GM12874 (cell line): ENCODE measurements at regions not wholly inside any gene's neighbourhood (a gene's known extent, or its start where the extent isn't known, plus 50 kb on each side); places are given as distances from the start of the nearest gene placed in this dataset.

ENCODE experiments used
- TF ChIP-seq, protein P1 (sequence below): IDR thresholded peaks from 2 replicates; pipeline ENCODE4 v1.5.1; 2011; ENCODE audit warnings: low read depth, mild to moderate bottlenecking, control low read depth, low read length, moderate library complexity; ENCODE audit not compliant: insufficient read depth

GRCh38 chr3:67087788-67088187 is 89.7 kb downstream of the KBTBD8 start:
- TF ChIP-seq, protein P1, sequence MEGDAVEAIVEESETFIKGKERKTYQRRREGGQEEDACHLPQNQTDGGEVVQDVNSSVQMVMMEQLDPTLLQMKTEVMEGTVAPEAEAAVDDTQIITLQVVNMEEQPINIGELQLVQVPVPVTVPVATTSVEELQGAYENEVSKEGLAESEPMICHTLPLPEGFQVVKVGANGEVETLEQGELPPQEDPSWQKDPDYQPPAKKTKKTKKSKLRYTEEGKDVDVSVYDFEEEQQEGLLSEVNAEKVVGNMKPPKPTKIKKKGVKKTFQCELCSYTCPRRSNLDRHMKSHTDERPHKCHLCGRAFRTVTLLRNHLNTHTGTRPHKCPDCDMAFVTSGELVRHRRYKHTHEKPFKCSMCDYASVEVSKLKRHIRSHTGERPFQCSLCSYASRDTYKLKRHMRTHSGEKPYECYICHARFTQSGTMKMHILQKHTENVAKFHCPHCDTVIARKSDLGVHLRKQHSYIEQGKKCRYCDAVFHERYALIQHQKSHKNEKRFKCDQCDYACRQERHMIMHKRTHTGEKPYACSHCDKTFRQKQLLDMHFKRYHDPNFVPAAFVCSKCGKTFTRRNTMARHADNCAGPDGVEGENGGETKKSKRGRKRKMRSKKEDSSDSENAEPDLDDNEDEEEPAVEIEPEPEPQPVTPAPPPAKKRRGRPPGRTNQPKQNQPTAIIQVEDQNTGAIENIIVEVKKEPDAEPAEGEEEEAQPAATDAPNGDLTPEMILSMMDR: no peak

- TF ChIP-seq, protein P1: no peak
These were observed 92.4 kb downstream of the KBTBD8 start for GRCh38 chr3:67090474-67090873.

DNA sequence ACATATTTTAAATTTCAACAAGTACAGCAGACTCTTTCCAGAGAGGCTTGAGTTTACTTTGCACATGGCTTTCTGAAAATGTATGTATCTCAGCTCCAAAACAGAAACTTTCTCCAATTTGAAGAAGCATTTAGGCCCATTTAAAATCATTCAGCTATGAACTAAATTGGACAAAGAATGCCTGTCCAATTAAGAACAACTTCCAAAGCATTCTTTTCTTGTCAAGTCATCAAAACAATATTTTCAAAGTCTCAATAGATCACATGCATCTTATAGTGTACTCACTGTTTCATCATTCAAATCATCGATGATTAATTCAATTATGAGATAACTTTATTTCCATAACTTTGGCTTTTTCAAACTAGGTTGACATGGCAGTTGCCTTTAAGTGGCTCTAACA is 95.2 kb downstream of the KBTBD8 start:
- TF ChIP-seq, protein P1: no peak

- TF ChIP-seq, protein P1: no peak
These were observed 96.1 kb downstream of the KBTBD8 start for GRCh38 chr3:67094167-67094566.

DNA sequence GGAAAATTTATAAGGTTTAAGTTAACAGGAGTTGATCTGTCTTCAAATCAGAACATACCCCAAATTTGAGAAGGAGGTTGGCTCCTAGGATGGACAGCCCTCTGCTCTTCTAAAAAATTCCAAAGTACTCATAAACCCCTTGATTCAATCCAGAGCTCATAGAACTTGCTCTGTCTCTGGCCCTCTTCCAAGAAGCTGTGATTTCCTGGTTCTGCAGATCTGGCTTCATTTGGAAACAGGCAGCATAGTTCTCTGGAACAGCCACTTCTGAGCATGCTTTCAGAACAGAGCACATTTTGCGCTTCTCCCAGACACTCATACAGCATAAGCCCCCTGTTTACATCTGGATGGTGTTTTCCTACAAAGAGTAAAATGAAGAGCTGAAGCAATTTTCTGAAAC is 96.7 kb downstream of the KBTBD8 start:
- TF ChIP-seq, protein P1: no peak

GRCh38 chr3:67104388-67104787 is 106.3 kb downstream of the KBTBD8 start:
- TF ChIP-seq, protein P1: no peak

GRCh38 chr3:67106874-67107273 is 108.8 kb downstream of the KBTBD8 start:
- TF ChIP-seq, protein P1: no peak
